IPS-18c (cell line): ENCODE measurements at regions not wholly inside any gene's neighbourhood (a gene's known extent, or its start where the extent isn't known, plus 50 kb on each side); places are given as distances from the start of the nearest gene placed in this dataset.
A peak's percentile ranks its signal among the peaks of the same experiment; 100 is the strongest.
"Not testable (repeated sequence)": the region's sequence is repeated elsewhere in the genome, so short reads cannot be mapped to it uniquely, and the experiment has no call there.

Experiments used
- H3K4me3 ChIP-seq: 2 replicates; pipeline ENCODE4 v1.7.0; 2013; ENCODE audit warnings: low read depth, mild to moderate bottlenecking, low read length, moderate library complexity; ENCODE audit not compliant: insufficient read depth
- H3K9me3 ChIP-seq: one replicate; pipeline ENCODE4 v1.6.1; 2013; ENCODE audit warnings: mild to moderate bottlenecking, low read length, moderate library complexity; ENCODE audit not compliant: control insufficient read depth, insufficient read depth

DNA sequence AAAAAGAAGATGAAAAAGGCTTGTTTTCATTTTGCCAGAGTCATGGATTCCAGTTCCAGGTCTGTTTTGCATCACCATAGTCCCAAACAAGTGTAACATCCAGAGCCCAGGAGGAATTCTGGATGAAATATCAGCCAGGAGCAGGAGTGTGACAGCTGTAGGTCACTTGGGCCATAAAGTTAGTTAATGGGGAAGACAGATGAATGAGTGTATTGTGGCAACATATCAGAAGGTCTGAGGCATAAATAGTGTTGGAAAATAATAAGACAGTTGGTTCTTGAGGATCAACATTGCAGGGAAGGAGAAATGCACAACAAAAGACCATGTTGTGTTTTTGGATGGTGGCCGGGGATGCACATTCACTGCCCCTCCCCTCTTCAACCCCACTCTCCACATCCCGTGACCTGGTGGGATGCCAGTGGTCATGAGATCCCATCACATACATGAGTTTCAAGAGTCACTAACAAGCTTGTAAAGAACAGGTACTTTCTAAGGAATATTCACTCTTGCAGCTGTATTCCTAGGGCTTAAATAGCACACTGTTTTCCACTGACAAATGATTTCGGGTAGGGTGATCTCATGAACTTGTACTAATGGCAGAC is 83.1 kb upstream of the IGFBP7 start:
- H3K9me3 ChIP-seq, result no peaks in the 10 kb centered on the region
- no peak overlapping the region for H3K4me3 ChIP-seq

DNA sequence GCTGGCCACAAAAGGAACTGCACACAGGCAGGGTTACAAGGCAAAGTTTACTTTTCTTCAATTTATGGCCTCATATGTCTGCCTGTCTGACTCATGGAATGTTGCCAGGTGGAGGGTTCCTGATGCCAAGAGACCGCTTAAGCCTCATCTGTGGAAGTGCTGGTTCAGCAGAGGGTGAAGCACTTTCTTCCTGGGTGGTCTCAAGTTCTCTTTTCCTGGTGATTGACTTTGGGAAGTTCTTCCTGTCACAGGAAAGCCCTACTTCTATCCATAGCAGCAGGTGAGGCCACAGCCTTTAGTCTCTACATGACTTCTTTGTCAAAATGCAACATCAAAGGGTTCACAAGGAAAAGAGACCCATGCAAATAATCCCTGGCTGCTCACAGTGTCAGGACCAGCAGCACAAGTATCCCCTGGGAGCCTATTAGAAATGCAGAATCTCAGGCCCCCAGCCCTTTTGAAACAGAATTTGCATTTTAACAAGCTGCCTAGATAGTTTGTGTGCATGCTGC is 81.4 kb upstream of the IGFBP7 start:
- Histone ChIP-seq H3K4me3 (no peak overlapping the region), H3K9me3 (no peaks in the 10 kb centered on the region)

DNA sequence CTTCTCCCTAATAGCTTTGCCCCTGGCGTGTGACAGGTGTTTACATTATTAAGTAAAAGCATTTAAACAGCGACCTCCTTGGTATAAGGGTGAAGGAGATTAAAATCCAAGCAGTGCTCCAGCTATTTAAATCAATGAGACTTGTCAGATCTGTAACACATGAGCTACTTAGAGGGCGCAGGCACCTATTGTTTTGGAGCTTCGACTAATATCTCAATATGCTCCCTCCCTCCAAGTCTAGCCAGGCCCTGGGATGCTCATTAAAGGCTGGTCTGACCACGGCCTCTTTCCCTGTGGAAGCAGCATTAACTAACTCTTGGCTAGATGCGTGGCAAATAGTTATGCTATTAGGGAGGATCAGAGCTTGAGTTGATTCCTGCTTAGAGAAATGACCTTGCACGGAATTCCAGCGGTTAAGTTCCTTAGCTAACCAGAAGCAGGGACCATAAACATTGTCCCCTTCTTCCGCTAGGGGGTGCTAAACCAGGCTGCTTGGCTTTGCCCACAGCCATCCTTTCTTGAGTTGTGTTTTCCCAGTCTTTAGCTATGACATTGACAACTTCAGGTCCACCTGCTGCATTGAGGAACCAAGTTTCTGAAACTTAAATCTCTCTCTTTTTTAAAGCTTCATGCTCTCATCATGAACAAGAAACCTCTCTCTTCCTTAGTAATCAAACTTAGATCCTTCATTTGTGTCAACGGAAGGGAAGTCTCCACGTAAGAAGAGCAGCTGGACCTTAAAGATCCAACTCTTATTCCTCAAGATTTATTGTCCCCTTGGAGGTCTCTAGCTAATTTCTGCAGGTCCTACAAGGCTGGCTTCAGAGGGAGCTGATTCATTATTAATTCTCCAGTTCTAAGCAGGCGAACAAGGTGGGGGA is 80.7 kb upstream of the IGFBP7 start:
- Histone ChIP-seq H3K4me3 (no peak overlapping the region), H3K9me3 (no peaks in the 10 kb centered on the region)

DNA sequence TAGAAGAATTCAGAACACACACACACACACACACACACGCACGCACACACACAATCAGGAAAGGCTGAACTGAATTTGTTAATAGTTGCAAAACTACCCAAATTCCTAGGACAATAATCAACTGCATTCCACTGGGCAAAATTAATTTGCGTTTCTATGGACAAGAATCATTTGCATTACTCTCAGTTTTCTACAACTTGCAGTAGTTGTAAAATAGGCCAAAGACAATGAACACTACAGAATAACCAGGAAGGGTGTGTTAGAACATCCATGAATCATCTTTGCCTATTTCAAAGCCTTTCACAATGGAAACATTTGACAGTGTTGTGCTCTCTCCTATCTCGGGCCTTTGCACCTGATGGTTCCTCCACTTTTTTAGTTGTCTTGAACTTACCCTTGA is 77.1 kb upstream of the IGFBP7 start:
- no peak overlapping the region for H3K4me3 ChIP-seq

DNA sequence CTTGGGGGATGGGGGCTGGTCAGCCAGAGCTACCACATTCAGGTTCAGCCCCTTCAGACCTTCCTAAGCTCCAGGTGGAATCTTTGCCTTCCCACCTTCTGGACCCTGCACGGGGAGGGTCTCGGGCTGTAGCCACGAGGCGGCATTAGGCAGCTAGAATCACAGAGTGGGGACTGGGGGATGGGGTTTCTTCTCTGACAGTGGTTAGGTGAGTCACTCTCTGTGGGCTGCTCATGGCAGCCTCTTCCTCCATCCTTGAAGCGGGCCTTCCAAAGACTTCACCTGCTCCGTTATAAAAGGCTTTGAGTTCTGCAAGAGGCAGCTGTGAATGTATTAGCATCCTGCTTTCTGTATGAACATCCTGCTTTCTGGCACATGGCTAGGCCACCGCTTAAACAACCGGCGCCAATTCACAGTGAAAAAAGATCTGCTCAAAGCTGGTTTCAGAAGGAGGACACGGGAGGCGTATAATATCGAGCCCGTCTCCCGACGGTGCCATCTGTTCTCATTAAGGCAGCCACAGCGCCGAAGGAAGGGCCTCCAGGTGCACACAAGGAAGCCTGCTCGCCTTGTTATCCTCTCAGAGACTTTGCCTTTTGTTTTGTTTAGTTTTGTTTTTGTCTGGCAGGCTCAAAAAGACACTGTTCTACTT is 74.3 kb upstream of the IGFBP7 start:
- no peaks in the 10 kb centered on the region for H3K9me3 ChIP-seq
- H3K4me3 ChIP-seq, result no peak overlapping the region

More for the DNA sequence above, 77.1 kb upstream of the IGFBP7 start:
- no peaks in the 10 kb centered on the region for H3K9me3 ChIP-seq

DNA sequence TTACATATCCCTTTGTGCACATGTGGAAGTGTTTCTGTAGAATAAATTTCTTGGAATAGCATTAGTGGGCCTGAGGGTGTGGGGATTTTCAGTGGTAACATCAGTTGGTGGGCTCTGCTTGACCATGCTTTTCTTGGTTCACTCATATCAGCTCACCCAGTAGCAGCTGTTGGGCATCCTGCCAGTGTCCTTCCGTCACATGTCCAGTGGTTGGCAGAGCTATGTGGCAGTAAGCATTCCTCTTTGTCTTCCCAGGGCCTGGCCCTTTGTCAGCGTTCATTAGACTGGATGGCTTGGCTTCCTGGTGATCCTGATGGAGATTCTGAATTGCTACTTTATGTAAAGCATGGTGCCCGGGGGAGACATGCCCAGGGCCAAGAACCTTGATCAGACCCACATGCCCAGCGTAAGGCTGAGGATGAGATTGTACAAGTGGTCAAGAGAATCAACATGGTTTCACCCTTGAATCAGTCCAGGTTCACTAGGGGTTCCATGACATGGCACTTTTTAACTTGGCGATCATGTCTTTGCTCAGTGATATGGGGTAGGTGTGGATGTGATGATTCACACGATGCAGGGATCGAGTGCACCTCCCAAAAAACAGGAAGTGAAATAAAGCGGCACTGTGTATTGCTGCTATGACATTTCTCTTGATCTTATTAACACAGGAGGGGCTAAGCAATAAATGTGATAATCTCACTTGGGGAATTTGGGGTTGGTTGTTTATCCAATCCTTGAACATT is 72.1 kb upstream of the IGFBP7 start:
- no peaks in the 10 kb centered on the region for H3K9me3 ChIP-seq
- no peak overlapping the region for H3K4me3 ChIP-seq

DNA sequence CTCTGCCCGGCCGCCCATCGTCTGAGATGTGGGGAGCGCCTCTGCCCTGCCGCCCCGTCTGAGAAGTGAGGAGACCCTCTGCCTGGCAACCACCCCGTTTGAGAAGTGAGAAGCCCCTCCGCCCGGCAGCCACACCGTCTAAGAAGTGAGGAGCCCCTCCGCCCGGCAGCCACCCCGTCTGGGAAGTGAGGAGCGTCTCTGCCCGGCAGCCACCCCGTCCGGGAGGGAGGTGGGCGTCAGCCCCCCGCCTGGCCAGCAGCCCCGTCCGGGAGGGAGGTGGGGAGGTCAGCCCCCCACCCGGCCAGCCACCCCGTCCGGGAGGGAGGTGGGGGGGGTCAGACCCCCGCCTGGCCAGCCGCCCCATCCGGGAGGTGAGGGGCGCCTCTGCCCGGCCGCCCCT is 63.0 kb upstream of the IGFBP7 start:
- H3K4me3 ChIP-seq, result not testable (repeated sequence)

DNA sequence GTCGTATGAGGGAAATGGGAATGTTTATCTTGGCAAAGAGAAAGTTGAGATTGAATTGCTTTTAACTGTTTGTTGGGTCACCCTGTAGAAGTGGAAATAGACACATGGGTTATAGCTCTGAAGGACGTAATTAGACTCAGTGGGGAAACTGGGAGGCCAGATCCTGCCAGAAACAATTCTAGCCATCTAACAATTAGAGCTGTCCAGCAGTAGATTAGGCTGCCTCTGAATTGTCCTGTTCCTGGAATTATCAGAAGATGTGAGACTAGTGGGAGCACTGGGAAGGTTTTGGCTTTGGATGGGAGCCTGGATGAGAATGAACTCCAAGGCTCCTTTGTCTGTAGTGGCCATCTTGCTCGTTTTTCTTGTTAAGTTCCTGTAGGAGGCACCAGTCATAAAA is 61.9 kb upstream of the IGFBP7 start:
- no peak overlapping the region for H3K4me3 ChIP-seq

More for the DNA sequence above, 63.0 kb upstream of the IGFBP7 start:
- not testable (repeated sequence) for H3K9me3 ChIP-seq

DNA sequence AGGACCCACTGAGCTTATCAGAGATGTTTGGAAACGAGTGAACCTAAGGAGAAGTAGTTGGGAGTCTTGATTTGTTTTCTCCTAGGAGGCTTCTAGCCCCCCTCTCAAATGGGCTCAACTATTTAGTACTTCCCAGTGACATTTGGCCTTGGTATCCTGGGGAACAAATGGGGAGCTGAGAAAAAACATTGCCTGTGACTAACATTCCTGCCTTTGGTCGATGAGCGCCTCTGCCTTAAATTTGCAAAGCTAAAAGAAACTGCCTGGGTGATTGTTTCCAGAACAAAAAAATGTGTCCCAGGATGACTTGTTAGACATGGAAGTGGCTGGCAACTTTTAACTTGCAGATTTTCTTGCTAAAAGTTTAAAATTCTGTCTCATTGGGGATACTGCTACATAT is 58.8 kb upstream of the IGFBP7 start:
- Histone ChIP-seq H3K4me3 (no peak overlapping the region), H3K9me3 (peaks cover 2% of the 10 kb centered on the region)

More for the DNA sequence above, 61.9 kb upstream of the IGFBP7 start:
- H3K9me3 ChIP-seq, result peaks cover 2% of the 10 kb centered on the region

DNA sequence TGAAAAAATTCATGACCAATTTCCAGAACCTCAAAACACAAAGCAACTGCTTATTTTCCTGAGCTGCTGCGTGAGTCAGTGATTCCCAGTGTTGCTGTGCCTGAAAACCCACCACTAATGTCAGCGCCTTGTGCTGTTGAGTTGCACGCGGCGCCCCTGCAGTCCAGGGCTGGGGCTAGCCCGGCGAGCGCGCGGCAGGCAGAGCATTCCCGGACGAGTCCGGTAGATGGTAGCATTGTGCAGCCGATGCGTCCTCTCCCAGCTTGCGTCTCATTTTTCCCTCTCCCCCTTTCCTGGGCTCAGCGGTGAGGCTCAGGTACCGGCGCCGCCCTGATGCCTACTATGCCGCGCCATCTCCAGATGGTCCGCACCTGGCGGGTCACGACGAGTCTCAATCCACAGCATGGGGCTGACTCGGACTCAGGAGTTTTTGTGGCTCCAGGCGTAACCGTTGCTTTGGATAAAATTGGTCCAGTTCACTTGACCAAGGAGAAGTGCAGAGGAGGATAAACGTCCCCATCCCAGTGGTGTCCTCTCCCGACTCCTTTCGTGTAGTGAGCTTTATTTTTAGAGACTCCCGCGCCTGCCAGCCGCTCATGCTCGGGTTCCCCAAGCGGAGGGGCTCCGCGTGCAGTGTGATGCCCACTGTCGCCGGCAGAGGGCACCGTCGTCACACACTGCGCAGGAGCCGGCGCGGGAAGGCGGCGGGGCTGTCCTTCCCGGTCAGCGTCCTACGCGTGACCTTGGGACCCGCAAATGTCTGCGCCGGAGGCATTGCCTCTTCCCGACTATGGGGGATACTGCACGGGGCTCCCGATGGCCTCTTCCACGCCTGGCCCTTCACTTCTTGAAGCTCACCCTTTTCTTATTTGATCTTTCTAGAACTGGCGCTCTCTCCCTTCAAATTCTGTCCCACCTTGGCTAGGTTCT is 53.6 kb upstream of the IGFBP7 start:
- no peaks in the 10 kb centered on the region for H3K9me3 ChIP-seq
- H3K4me3 ChIP-seq, result peak overlapping the region; percentile 58

DNA sequence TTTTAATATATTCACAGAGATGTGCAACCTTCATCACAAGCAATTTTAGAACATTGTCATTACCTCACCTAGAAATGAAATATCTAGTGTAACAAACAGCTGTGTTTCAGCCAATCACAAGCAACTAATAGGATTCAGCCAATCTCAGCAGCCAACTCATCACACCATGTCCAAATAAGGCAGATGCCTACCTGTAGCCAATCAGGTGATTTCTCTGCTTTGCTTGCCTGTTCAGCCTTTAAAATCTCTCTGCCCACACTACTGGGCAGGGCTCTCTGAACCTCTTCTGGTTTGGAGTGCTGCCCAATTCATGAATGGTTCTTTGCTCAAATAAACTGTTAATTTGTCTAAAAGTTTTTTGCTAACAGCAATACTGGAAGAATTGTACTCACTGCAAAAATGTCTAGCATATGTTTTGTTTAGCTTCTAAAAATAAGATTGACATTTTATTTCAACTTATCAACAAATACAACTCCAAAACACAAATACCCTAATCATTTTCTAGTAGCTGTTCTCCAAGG is 52.4 kb upstream of the IGFBP7 start:
- Histone ChIP-seq H3K4me3 (no peak overlapping the region), H3K9me3 (no peaks in the 10 kb centered on the region)
